ENCODE measurements at regions not wholly inside any gene's neighbourhood (a gene's known extent, or its start where the extent isn't known, plus 50 kb on each side); places are given as distances from the start of the nearest gene placed in this dataset.

- TF ChIP-seq POLR2A (IDR thresholded peaks at IDR 0.05; ENCODE audit: low read depth, low read length), result no peak
- no peak for TF ChIP-seq POLR2AphosphoS5 (IDR thresholded peaks at IDR 0.05; ENCODE audit: low read depth, low read length)
Measured at GRCh38 chr1:165075725-165076370, 280.7 kb downstream of the LMX1A start.
